Mucosa of descending colon (tissue), 3 donors: ENCODE measurements at regions not wholly inside any gene's neighbourhood (a gene's known extent, or its start where the extent isn't known, plus 50 kb on each side); places are given as distances from the start of the nearest gene placed in this dataset.

Experiments used
- ATAC-seq: fragments of 200-7000 bp; cut with Tn5 transposase; one replicate; pipeline ENCODE4 v1.9.1; 2020; ENCODE audit warnings: mild to moderate bottlenecking, moderate library complexity
- DNase-seq, 3 donors: peaks; one replicate each; pipeline ENCODE4 v3.0.0-alpha.2; 2020
- H3K36me3 ChIP-seq: fragments of 200-600 bp; one replicate; pipeline ENCODE4 v1.8.0; 2021; ENCODE audit warnings: low read depth, mild to moderate bottlenecking
- H3K4me1 ChIP-seq: fragments of 200-600 bp; one replicate; pipeline ENCODE4 v1.8.0; 2021; ENCODE audit warnings: low read depth, mild to moderate bottlenecking
- H3K4me3 ChIP-seq: fragments of 200-600 bp; one replicate; pipeline ENCODE4 v1.8.0; 2021; ENCODE audit warnings: mild to moderate bottlenecking
- H3K9me3 ChIP-seq: fragments of 200-600 bp; one replicate; pipeline ENCODE4 v1.8.0; 2021; ENCODE audit warnings: mild to moderate bottlenecking
- intact Hi-C, 2 donors: fragments of 100-400 bp; cut with DNase I in 1 of 2; cut with micrococcal nuclease in 1 of 2; formaldehyde crosslinking; loops; one replicate each; pipeline versions ENCODE4 v1.11.0 to v1.11.1; 2022; cut with DNase I, micrococcal nuclease
- TF ChIP-seq, protein P1 (sequence below): fragments of 200-600 bp; IDR thresholded peaks from one replicate; pipeline ENCODE4 v1.8.0; 2022; ENCODE audit warnings: antibody characterized with exemption, mild to moderate bottlenecking
- donor health status: DM: no; HTN: no; CAD: no; lungs with moderate emphysema.
- donor health status: DM: no; HTN: no; CAD: no.
- donor health status: DM: no; HTN: yes; CAD: no.

DNA sequence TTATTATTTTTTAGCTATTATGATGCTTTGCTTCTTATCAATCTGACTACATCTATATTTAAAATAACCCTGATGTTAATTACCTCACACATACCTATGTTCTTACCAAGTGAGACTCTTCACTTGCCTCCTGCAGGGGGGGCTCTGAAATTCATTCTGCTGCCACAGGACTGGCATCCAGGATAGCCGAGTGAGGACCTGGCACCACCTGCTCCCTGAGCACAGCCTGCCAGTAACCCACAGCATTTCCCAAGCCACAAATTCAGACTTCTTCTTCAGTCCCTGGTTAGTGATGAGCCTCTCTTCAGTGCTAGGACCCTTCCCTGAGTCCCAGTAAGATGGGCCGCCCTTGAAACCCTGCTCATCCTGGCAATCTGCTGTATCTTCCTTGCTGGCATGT, 296.5 kb upstream of the PLXNA2 start:
- ATAC-seq (no peak), DNase-seq (no peak)
- Histone ChIP-seq H3K9me3 (no peaks in the 10 kb centered on the region), H3K4me3 (no peak overlapping the region), H3K4me1 (no peaks in the 10 kb centered on the region), H3K36me3 (no peaks in the 10 kb centered on the region)
- TF ChIP-seq, protein P1, sequence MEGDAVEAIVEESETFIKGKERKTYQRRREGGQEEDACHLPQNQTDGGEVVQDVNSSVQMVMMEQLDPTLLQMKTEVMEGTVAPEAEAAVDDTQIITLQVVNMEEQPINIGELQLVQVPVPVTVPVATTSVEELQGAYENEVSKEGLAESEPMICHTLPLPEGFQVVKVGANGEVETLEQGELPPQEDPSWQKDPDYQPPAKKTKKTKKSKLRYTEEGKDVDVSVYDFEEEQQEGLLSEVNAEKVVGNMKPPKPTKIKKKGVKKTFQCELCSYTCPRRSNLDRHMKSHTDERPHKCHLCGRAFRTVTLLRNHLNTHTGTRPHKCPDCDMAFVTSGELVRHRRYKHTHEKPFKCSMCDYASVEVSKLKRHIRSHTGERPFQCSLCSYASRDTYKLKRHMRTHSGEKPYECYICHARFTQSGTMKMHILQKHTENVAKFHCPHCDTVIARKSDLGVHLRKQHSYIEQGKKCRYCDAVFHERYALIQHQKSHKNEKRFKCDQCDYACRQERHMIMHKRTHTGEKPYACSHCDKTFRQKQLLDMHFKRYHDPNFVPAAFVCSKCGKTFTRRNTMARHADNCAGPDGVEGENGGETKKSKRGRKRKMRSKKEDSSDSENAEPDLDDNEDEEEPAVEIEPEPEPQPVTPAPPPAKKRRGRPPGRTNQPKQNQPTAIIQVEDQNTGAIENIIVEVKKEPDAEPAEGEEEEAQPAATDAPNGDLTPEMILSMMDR, result no peak
- intact Hi-C loops, result no loop called here

DNA sequence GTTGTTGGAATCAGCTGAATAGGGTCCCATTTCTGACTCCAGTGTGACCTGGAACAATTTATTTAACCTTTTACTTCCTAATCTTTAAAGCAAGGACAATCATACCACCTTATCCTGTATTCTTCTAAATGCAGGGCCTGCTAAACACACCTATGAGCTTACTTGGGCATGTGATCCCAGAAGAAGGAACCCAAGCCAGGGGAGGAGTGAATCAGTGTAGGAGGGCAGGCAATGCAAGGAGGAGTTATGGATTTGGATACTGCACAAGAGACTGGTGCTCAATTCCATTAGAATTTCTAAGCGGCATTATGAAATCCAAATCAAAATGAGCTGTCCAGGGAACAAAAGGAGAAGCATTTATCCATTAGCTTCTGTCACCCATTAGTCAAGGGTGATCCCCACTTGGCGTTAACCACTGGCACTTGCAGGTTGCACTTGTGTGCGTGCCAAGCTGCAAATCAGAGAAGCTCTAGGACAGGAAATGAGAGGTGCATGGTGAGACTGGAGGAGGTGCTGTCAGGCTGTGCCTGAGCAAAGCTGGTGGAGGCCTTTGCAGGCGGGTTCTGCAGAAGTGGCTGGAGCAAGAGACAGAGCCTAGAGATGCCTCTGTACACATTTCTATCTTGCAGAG, 297.2 kb upstream of the PLXNA2 start:
- TF ChIP-seq, protein P1, result no peak
- Histone ChIP-seq H3K36me3 (no peaks in the 10 kb centered on the region), H3K9me3 (no peaks in the 10 kb centered on the region), H3K4me1 (no peaks in the 10 kb centered on the region), H3K4me3 (no peak overlapping the region)
- intact Hi-C loops, result no loop called here
- DNase-seq, result no peak
- ATAC-seq, result no peak

DNA sequence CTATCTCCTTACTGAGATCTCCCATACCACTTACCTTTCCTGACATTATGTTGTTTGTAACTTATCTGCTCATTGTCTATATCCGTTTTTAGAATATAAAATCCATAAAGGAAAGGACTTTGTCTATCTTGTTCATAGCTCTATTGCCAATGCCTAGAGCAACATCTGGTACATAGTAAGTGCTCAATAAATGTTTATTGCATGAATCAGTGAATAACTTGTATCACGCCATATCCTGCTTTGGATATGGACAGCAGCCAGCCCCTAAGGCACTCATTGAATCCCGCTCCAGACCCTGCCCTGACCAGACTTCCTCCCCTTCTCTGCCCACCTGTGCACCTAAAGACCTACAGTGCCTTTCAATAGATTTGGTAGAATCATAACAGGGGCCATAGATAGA, 298.1 kb upstream of the PLXNA2 start:
- ATAC-seq (peak; percentile 38), DNase-seq (no peak)
- TF ChIP-seq, protein P1, result no peak
- no peak overlapping the region for H3K4me3 ChIP-seq
- H3K9me3 ChIP-seq, result no peaks in the 10 kb centered on the region
- intact Hi-C loops, result no loop called here
- no peaks in the 10 kb centered on the region for H3K4me1 ChIP-seq
- H3K36me3 ChIP-seq, result no peaks in the 10 kb centered on the region

DNA sequence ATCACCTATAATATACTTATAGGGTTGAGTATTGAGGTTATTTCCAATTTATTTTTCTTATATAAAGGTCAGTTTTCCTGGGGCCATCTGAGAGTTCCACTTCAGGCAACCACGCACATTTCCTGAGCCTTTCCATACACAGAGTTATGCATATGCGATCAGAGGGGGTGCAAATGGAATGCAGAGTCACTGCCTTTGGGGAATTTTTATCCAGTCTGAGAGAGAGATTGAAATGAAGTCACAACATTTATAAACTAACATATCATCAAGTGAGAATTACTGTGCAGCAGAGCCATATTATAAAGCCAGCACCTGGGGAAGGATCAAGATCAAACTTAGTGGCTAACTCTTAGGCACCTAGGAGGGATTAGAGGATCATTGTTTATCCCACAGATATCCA, 299.9 kb upstream of the PLXNA2 start:
- no peak for ATAC-seq
- H3K4me3 ChIP-seq, result no peak overlapping the region

DNA sequence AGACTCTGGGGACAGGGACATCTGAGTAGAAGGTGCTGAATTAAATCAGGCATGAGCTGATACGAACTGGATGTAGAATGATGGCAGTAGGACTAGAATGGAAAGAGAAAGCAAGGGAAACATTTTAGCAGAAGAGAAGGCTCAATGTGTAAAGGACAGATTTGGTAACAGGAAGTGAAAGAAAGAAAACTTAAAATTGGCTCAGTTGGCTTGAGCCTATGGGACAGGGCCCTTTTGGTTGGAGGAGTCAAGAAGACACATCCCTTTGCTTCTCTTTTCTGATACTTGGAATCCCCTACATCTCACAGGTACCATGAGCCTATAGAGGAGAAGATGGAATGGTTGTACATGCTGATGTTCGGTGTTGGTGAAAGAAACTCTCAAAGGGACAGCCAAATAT, 300.6 kb upstream of the PLXNA2 start:
- no peaks in the 10 kb centered on the region for H3K9me3 ChIP-seq
- intact Hi-C loops, result no loop called here
- no peak for ATAC-seq
- H3K4me3 ChIP-seq, result no peak overlapping the region
- DNase-seq, result no peak
- TF ChIP-seq, protein P1, result no peak
- H3K36me3 ChIP-seq, result no peaks in the 10 kb centered on the region
- H3K4me1 ChIP-seq, result no peaks in the 10 kb centered on the region

More for the DNA sequence above, 299.9 kb upstream of the PLXNA2 start:
- TF ChIP-seq, protein P1, result no peak
- Histone ChIP-seq H3K36me3 (no peaks in the 10 kb centered on the region), H3K9me3 (no peaks in the 10 kb centered on the region), H3K4me1 (no peaks in the 10 kb centered on the region)
- intact Hi-C loops, result no loop called here
- no peak for DNase-seq

DNA sequence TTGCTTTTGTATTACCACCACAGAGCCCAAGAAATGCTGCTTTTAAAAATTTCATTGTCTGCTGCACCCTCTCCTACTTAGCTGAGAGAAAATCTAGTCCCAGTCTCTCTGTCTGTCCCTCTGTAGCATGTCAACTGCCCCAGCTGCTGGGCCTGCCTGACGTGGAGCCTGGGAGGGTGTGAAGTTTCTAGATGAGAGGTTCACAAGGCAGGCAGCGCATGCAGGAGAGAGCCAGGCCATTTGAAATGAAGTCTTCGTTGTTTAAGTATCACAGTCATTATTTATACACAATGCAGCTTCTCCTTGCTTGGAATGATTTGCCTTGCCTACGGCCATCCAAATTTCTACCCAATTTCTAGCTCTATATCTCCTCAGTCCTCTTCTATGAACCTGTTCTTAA, 306.8 kb upstream of the PLXNA2 start:
- ATAC-seq (no peak), DNase-seq (no peak)
- intact Hi-C loops, result no loop called here
- Histone ChIP-seq H3K9me3 (no peaks in the 10 kb centered on the region), H3K4me3 (no peak overlapping the region), H3K36me3 (no peaks in the 10 kb centered on the region), H3K4me1 (no peaks in the 10 kb centered on the region)
- TF ChIP-seq, protein P1, result no peak
